ENCODE measurements at regions not wholly inside any gene's neighbourhood (a gene's known extent, or its start where the extent isn't known, plus 50 kb on each side); places are given as distances from the start of the nearest gene placed in this dataset.

GRCh38 chr5:68028131-68028727 is 187.3 kb upstream of the PIK3R1 start:
- Histone ChIP-seq H3K4me1 (ENCODE audit: control insufficient read depth in 2 of 2, insufficient read depth in 1 of 2, low read depth in 1 of 2, low read length in 2 of 2) (peaks cover 0 to 4% of the 10 kb centered on the region in 2 donors), H3K14ac (ENCODE audit: low read length) (no peak overlapping the region), H2BK5ac (ENCODE audit: low read length) (no peak overlapping the region), H3K23ac (ENCODE audit: low read depth, low read length, poor library complexity) (no peak overlapping the region), H3K4me2 (ENCODE audit: insufficient read depth, low read length, poor library complexity, severe bottlenecking) (no peak overlapping the region), H3K9me3 (replicated peaks in 1 of 2; ENCODE audit: control insufficient read depth in 2 of 2, insufficient read depth in 1 of 2, low read depth in 1 of 2, low read length in 2 of 2) (no peaks in the 10 kb centered on the region), H3K27ac (replicated peaks; ENCODE audit: low read length) (no peak overlapping the region), H3K9ac (ENCODE audit: low read depth, low read length, poor library complexity) (no peak overlapping the region), H3K18ac (ENCODE audit: low read length) (no peak overlapping the region), H3K79me1 (ENCODE audit: low read depth, low read length) (no peaks in the 10 kb centered on the region), H3K4me3 (ENCODE audit: low read length in 2 of 2) (no peak overlapping the region), H2AFZ (ENCODE audit: low read length) (no peak overlapping the region), H4K91ac (ENCODE audit: low read depth, low read length, poor library complexity) (no peak overlapping the region), H3K27me3 (ENCODE audit: control insufficient read depth in 3 of 3, insufficient read depth in 3 of 3, low read depth in 1 of 3, low read length in 3 of 3) (no peaks in the 10 kb centered on the region), H3K36me3 (replicated peaks in 1 of 2; ENCODE audit: control insufficient read depth in 2 of 2, insufficient read depth in 2 of 2, low read length in 2 of 2) (no peaks in the 10 kb centered on the region), H4K8ac (ENCODE audit: low read depth, low read length) (no peak overlapping the region), H3K4ac (ENCODE audit: low read length) (no peak overlapping the region), H2BK15ac (ENCODE audit: low read length) (no peak overlapping the region), H2BK120ac (ENCODE audit: low read depth, low read length) (no peak overlapping the region), H2BK12ac (ENCODE audit: low read length) (no peak overlapping the region), H2AK5ac (ENCODE audit: low read depth, low read length) (no peak overlapping the region)
- WGBS, 2 donors (ENCODE audit: extremely low coverage in 2 of 2, insufficient read length in 2 of 2, insufficient replicate concordance in 1 of 2), result no CpG with 5 or more reads among the region's 2 CpGs
- DNase-seq (ENCODE audit: low spot score), result no peak

- Histone ChIP-seq H3K18ac (ENCODE audit: low read length) (no peak overlapping the region), H3K4me2 (ENCODE audit: insufficient read depth, low read length, poor library complexity, severe bottlenecking) (no peak overlapping the region), H3K9ac (ENCODE audit: low read depth, low read length, poor library complexity) (no peak overlapping the region), H4K8ac (ENCODE audit: low read depth, low read length) (no peak overlapping the region), H2BK15ac (ENCODE audit: low read length) (no peak overlapping the region), H3K23ac (ENCODE audit: low read depth, low read length, poor library complexity) (no peak overlapping the region), H3K36me3 (replicated peaks in 1 of 2; ENCODE audit: control insufficient read depth in 2 of 2, insufficient read depth in 2 of 2, low read length in 2 of 2) (no peaks in the 10 kb centered on the region), H3K4me3 (ENCODE audit: low read length in 2 of 2) (no peak overlapping the region), H2BK12ac (ENCODE audit: low read length) (no peak overlapping the region), H2BK120ac (ENCODE audit: low read depth, low read length) (no peak overlapping the region), H4K91ac (ENCODE audit: low read depth, low read length, poor library complexity) (no peak overlapping the region), H3K27ac (replicated peaks; ENCODE audit: low read length) (no peak overlapping the region), H2BK5ac (ENCODE audit: low read length) (no peak overlapping the region), H3K79me1 (ENCODE audit: low read depth, low read length) (no peaks in the 10 kb centered on the region), H2AK5ac (ENCODE audit: low read depth, low read length) (no peak overlapping the region), H2AFZ (ENCODE audit: low read length) (no peak overlapping the region), H3K9me3 (replicated peaks in 1 of 2; ENCODE audit: control insufficient read depth in 2 of 2, insufficient read depth in 1 of 2, low read depth in 1 of 2, low read length in 2 of 2) (no peaks in the 10 kb centered on the region), H3K4me1 (ENCODE audit: control insufficient read depth in 2 of 2, insufficient read depth in 1 of 2, low read depth in 1 of 2, low read length in 2 of 2) (peaks cover 0 to 2% of the 10 kb centered on the region in 2 donors), H3K4ac (ENCODE audit: low read length) (no peak overlapping the region), H3K27me3 (ENCODE audit: control insufficient read depth in 3 of 3, insufficient read depth in 3 of 3, low read depth in 1 of 3, low read length in 3 of 3) (no peaks in the 10 kb centered on the region), H3K14ac (ENCODE audit: low read length) (no peak overlapping the region)
- no CpG with 5 or more reads among the region's 4 CpGs for WGBS, 2 donors (ENCODE audit: extremely low coverage in 2 of 2, insufficient read length in 2 of 2, insufficient replicate concordance in 1 of 2)
- DNase-seq (ENCODE audit: low spot score), result no peak
These were observed 188.0 kb upstream of the PIK3R1 start for GRCh38 chr5:68027519-68027918.

- no peak overlapping the region for H3K27ac ChIP-seq (replicated peaks; ENCODE audit: low read length)
- no peaks in the 10 kb centered on the region for H3K79me1 ChIP-seq (ENCODE audit: low read depth, low read length)
- H2AK5ac ChIP-seq (ENCODE audit: low read depth, low read length), result no peak overlapping the region
- H3K23ac ChIP-seq (ENCODE audit: low read depth, low read length, poor library complexity), result no peak overlapping the region
- no CpG with 5 or more reads among the region's 1 CpG for WGBS, 2 donors (ENCODE audit: extremely low coverage in 2 of 2, insufficient read length in 2 of 2, insufficient replicate concordance in 1 of 2)
- H2BK5ac ChIP-seq (ENCODE audit: low read length), result no peak overlapping the region
- no peaks in the 10 kb centered on the region for H3K9me3 ChIP-seq (replicated peaks in 1 of 2; ENCODE audit: control insufficient read depth in 2 of 2, insufficient read depth in 1 of 2, low read depth in 1 of 2, low read length in 2 of 2)
- H3K4me2 ChIP-seq (ENCODE audit: insufficient read depth, low read length, poor library complexity, severe bottlenecking), result no peak overlapping the region
- no peak overlapping the region for H2BK120ac ChIP-seq (ENCODE audit: low read depth, low read length)
- peaks cover 0 to 2% of the 10 kb centered on the region in 2 donors for H3K4me1 ChIP-seq (ENCODE audit: control insufficient read depth in 2 of 2, insufficient read depth in 1 of 2, low read depth in 1 of 2, low read length in 2 of 2)
- H3K4ac ChIP-seq (ENCODE audit: low read length), result no peak overlapping the region
- DNase-seq (ENCODE audit: low spot score), result no peak
- H3K18ac ChIP-seq (ENCODE audit: low read length), result no peak overlapping the region
- no peak overlapping the region for H3K9ac ChIP-seq (ENCODE audit: low read depth, low read length, poor library complexity)
- no peaks in the 10 kb centered on the region for H3K27me3 ChIP-seq (ENCODE audit: control insufficient read depth in 3 of 3, insufficient read depth in 3 of 3, low read depth in 1 of 3, low read length in 3 of 3)
- no peak overlapping the region for H4K8ac ChIP-seq (ENCODE audit: low read depth, low read length)
- H2BK15ac ChIP-seq (ENCODE audit: low read length), result no peak overlapping the region
- H2BK12ac ChIP-seq (ENCODE audit: low read length), result no peak overlapping the region
- H3K14ac ChIP-seq (ENCODE audit: low read length), result no peak overlapping the region
- H4K91ac ChIP-seq (ENCODE audit: low read depth, low read length, poor library complexity), result no peak overlapping the region
- no peak overlapping the region for H2AFZ ChIP-seq (ENCODE audit: low read length)
- no peak overlapping the region for H3K4me3 ChIP-seq (ENCODE audit: low read length in 2 of 2)
- H3K36me3 ChIP-seq (replicated peaks in 1 of 2; ENCODE audit: control insufficient read depth in 2 of 2, insufficient read depth in 2 of 2, low read length in 2 of 2), result no peaks in the 10 kb centered on the region
These were observed 189.3 kb upstream of the PIK3R1 start for GRCh38 chr5:68026092-68026885.

GRCh38 chr5:68024426-68024825 is 191.1 kb upstream of the PIK3R1 start:
- Histone ChIP-seq H3K4me1 (ENCODE audit: control insufficient read depth in 2 of 2, insufficient read depth in 1 of 2, low read depth in 1 of 2, low read length in 2 of 2) (peaks cover 0 to 2% of the 10 kb centered on the region in 2 donors), H3K23ac (ENCODE audit: low read depth, low read length, poor library complexity) (no peak overlapping the region), H2AK5ac (ENCODE audit: low read depth, low read length) (no peak overlapping the region), H2BK15ac (ENCODE audit: low read length) (no peak overlapping the region), H3K36me3 (replicated peaks in 1 of 2; ENCODE audit: control insufficient read depth in 2 of 2, insufficient read depth in 2 of 2, low read length in 2 of 2) (no peaks in the 10 kb centered on the region), H3K4me3 (ENCODE audit: low read length in 2 of 2) (no peak overlapping the region), H2BK5ac (ENCODE audit: low read length) (no peak overlapping the region), H3K79me1 (ENCODE audit: low read depth, low read length) (no peaks in the 10 kb centered on the region), H4K91ac (ENCODE audit: low read depth, low read length, poor library complexity) (no peak overlapping the region), H3K27me3 (ENCODE audit: control insufficient read depth in 3 of 3, insufficient read depth in 3 of 3, low read depth in 1 of 3, low read length in 3 of 3) (no peaks in the 10 kb centered on the region), H2BK120ac (ENCODE audit: low read depth, low read length) (no peak overlapping the region), H3K14ac (ENCODE audit: low read length) (no peak overlapping the region), H2BK12ac (ENCODE audit: low read length) (no peak overlapping the region), H3K9ac (ENCODE audit: low read depth, low read length, poor library complexity) (no peak overlapping the region), H2AFZ (ENCODE audit: low read length) (no peak overlapping the region), H3K4me2 (ENCODE audit: insufficient read depth, low read length, poor library complexity, severe bottlenecking) (no peak overlapping the region), H4K8ac (ENCODE audit: low read depth, low read length) (no peak overlapping the region), H3K4ac (ENCODE audit: low read length) (no peak overlapping the region), H3K18ac (ENCODE audit: low read length) (no peak overlapping the region), H3K27ac (replicated peaks; ENCODE audit: low read length) (no peak overlapping the region), H3K9me3 (replicated peaks in 1 of 2; ENCODE audit: control insufficient read depth in 2 of 2, insufficient read depth in 1 of 2, low read depth in 1 of 2, low read length in 2 of 2) (no peaks in the 10 kb centered on the region)
- no peak for DNase-seq (ENCODE audit: low spot score)
